ENCODE measurements at regions not wholly inside any gene's neighbourhood (a gene's known extent, or its start where the extent isn't known, plus 50 kb on each side); places are given as distances from the start of the nearest gene placed in this dataset.

DNA sequence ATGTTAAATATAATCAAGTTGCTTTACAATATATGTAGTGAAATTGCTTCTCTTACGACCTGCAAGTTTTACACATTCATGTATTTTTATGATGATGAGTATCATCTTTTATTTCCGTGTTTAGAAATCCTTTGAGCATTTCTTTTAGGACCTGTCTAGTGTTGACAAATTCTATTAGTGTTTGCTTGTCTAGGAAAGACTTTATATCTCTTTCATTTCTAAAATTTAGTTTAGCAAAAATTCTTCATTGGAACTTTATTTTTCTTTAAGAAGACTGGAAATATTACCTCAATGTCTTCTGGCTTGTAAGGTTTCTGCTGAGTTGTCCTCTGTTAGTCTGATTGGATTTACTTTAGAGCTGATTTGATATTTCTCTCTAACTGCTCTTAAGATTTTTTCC lies 920.9 kb upstream of the CTNND2 start:
- TF ChIP-seq, protein P1, sequence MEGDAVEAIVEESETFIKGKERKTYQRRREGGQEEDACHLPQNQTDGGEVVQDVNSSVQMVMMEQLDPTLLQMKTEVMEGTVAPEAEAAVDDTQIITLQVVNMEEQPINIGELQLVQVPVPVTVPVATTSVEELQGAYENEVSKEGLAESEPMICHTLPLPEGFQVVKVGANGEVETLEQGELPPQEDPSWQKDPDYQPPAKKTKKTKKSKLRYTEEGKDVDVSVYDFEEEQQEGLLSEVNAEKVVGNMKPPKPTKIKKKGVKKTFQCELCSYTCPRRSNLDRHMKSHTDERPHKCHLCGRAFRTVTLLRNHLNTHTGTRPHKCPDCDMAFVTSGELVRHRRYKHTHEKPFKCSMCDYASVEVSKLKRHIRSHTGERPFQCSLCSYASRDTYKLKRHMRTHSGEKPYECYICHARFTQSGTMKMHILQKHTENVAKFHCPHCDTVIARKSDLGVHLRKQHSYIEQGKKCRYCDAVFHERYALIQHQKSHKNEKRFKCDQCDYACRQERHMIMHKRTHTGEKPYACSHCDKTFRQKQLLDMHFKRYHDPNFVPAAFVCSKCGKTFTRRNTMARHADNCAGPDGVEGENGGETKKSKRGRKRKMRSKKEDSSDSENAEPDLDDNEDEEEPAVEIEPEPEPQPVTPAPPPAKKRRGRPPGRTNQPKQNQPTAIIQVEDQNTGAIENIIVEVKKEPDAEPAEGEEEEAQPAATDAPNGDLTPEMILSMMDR (IDR thresholded peaks at IDR 0.05; ENCODE audit: borderline replicate concordance, extremely low read depth, low read length, poor library complexity, severe bottlenecking) = no peak
- no peak for TF ChIP-seq EZH2 (IDR thresholded peaks at IDR 0.05; ENCODE audit: borderline replicate concordance, low read depth, low read length, severe bottlenecking)
